Tibial nerve (tissue), 4 donors: ENCODE measurements at regions not wholly inside any gene's neighbourhood (a gene's known extent, or its start where the extent isn't known, plus 50 kb on each side); places are given as distances from the start of the nearest gene placed in this dataset.
"Not testable (repeated sequence)": the region's sequence is repeated elsewhere in the genome, so short reads cannot be mapped to it uniquely, and the experiment has no call there.

ENCODE experiments used
- DNase-seq, 2 donors: peaks; one replicate each; pipeline ENCODE4 v3.0.0-alpha.2; 2019; ENCODE audit warnings: low spot score in 2 of 2
- H3K27ac ChIP-seq, 4 donors: fragments of 200-600 bp; sonication (generic) in 3 of 4; one replicate each; pipeline ENCODE4 v1.5.1; 2017 to 2019; ENCODE audit warnings: mild to moderate bottlenecking in 1 of 4
- H3K27me3 ChIP-seq, 2 donors: fragments of 200-600 bp; sonication (generic) in 1 of 2; one replicate each; pipeline versions ENCODE4 v1.5.1 to v1.6.0; 2017 to 2019
- H3K36me3 ChIP-seq, 3 donors: fragments of 200-600 bp; sonication (generic); one replicate each; pipeline ENCODE4 v1.5.1; 2018 to 2019
- H3K4me1 ChIP-seq, 4 donors: fragments of 200-600 bp; sonication (generic) in 3 of 4; one replicate each; pipeline ENCODE4 v1.5.1; 2017 to 2019
- H3K4me3 ChIP-seq, 4 donors: fragments of 200-600 bp; sonication (generic) in 3 of 4; one replicate each; pipeline ENCODE4 v1.5.1; 2017 to 2019; ENCODE audit warnings: mild to moderate bottlenecking in 1 of 4, moderate library complexity in 1 of 4
- H3K9me3 ChIP-seq, 4 donors: fragments of 200-600 bp; sonication (generic) in 3 of 4; one replicate each; pipeline ENCODE4 v1.5.1; 2017 to 2019
- CTCF ChIP-seq, 5 experiments: fragments of 200-600 bp in 3 of 5; fragments of 450-650 bp in 2 of 5; sonication (generic) in 3 of 5; IDR thresholded peaks; one replicate each; pipeline ENCODE4 v1.5.1; 2016 to 2019; ENCODE audit warnings: antibody characterized with exemption in 5 of 5, mild to moderate bottlenecking in 3 of 5, moderate library complexity in 2 of 5
- EP300 ChIP-seq, 2 donors: sonication (generic); formaldehyde crosslinking; IDR thresholded peaks; one replicate each; pipeline ENCODE4 v1.6.1; 2017; ENCODE audit warnings: antibody characterized with exemption in 2 of 2, mild to moderate bottlenecking in 1 of 2
- POLR2A ChIP-seq, 2 donors: fragments of 450-650 bp; IDR thresholded peaks; one replicate each; pipeline ENCODE4 v1.6.1; 2017; ENCODE audit warnings: antibody characterized with exemption in 2 of 2, mild to moderate bottlenecking in 2 of 2, moderate library complexity in 2 of 2
- WGBS, 2 donors: methylation state at CpG; one replicate each; pipeline ENCODE4 v1.1.5; 2018; 5-methylcytosine and 5-hydroxymethylcytosine counted together

- no peaks in the 10 kb centered on the region for H3K36me3 ChIP-seq
- no peaks in the 10 kb centered on the region for H3K27me3 ChIP-seq
- H3K27ac ChIP-seq = no peak overlapping the region
- TF ChIP-seq POLR2A (IDR thresholded peaks at IDR 0.05) = no peak
- TF ChIP-seq CTCF (IDR thresholded peaks at IDR 0.05) = no peak
- TF ChIP-seq EP300 (IDR thresholded peaks at IDR 0.05) = no peak
- H3K4me1 ChIP-seq = no peaks in the 10 kb centered on the region
- peaks cover 0 to 37% (median 2%) of the 10 kb centered on the region in 4 donors for H3K9me3 ChIP-seq
- H3K4me3 ChIP-seq = no peak overlapping the region
- no peak for DNase-seq
- 59 to 70% methylated on average over 4 of the region's 4 CpGs for WGBS, 2 donors
Observed at GRCh38 chr7:9391221-9391620, 957.8 kb downstream of the NXPH1 start.

- no peaks in the 10 kb centered on the region for H3K27me3 ChIP-seq
- no peak for DNase-seq
- H3K9me3 ChIP-seq = peaks cover 0 to 29% (median under 1%) of the 10 kb centered on the region in 4 donors
- TF ChIP-seq CTCF (IDR thresholded peaks at IDR 0.05) = no peak
- TF ChIP-seq EP300 (IDR thresholded peaks at IDR 0.05) = no peak
- TF ChIP-seq POLR2A (IDR thresholded peaks at IDR 0.05) = no peak
- no peaks in the 10 kb centered on the region for H3K4me1 ChIP-seq
- no peak overlapping the region for H3K4me3 ChIP-seq
- H3K36me3 ChIP-seq = no peaks in the 10 kb centered on the region
- H3K27ac ChIP-seq = no peak overlapping the region
- 90 to 96% methylated on average over 4 of the region's 4 CpGs for WGBS, 2 donors
Observed at GRCh38 chr7:9391984-9392383, 958.6 kb downstream of the NXPH1 start.

GRCh38 chr7:9404386-9404785 lies 971.0 kb downstream of the NXPH1 start:
- WGBS, 2 donors = 95% methylated on average over 28 of the region's 28 CpGs
- not testable (repeated sequence) for H3K4me3 ChIP-seq

GRCh38 chr7:9407816-9408215 lies 974.4 kb downstream of the NXPH1 start:
- no peak for DNase-seq
- H3K27me3 ChIP-seq = no peaks in the 10 kb centered on the region
- 69 to 74% methylated on average over 4 of the region's 4 CpGs for WGBS, 2 donors
- no peak overlapping the region for H3K4me3 ChIP-seq
- no peak for TF ChIP-seq CTCF (IDR thresholded peaks at IDR 0.05)
- no peak for TF ChIP-seq POLR2A (IDR thresholded peaks at IDR 0.05)
- TF ChIP-seq EP300 (IDR thresholded peaks at IDR 0.05) = no peak
- H3K4me1 ChIP-seq = no peaks in the 10 kb centered on the region
- H3K9me3 ChIP-seq = no peaks in the 10 kb centered on the region
- H3K27ac ChIP-seq = no peak overlapping the region
- H3K36me3 ChIP-seq = no peaks in the 10 kb centered on the region

More at GRCh38 chr7:9404386-9404785, 971.0 kb downstream of the NXPH1 start:
- H3K9me3 ChIP-seq, DNase-seq, H3K27me3 ChIP-seq, H3K36me3 ChIP-seq, H3K27ac ChIP-seq, H3K4me1 ChIP-seq: not testable (repeated sequence)

GRCh38 chr7:9453521-9453920 lies 1020.1 kb downstream of the NXPH1 start:
- Histone ChIP-seq H3K27ac (no peak overlapping the region), H3K4me1 (no peaks in the 10 kb centered on the region), H3K4me3 (no peak overlapping the region), H3K36me3 (no peaks in the 10 kb centered on the region), H3K27me3 (no peaks in the 10 kb centered on the region), H3K9me3 (peaks cover 0 to 2% (median 0%) of the 10 kb centered on the region in 4 donors)
- TF ChIP-seq CTCF (IDR thresholded peaks at IDR 0.05) (no peak), POLR2A (IDR thresholded peaks at IDR 0.05) (no peak), EP300 (IDR thresholded peaks at IDR 0.05) (no peak)
- WGBS, 2 donors = 78 to 85% methylated on average over 4 of the region's 4 CpGs
- DNase-seq = no peak

GRCh38 chr7:9488555-9488954 lies 1055.1 kb downstream of the NXPH1 start:
- Histone ChIP-seq H3K36me3 (no peaks in the 10 kb centered on the region), H3K27me3 (no peaks in the 10 kb centered on the region), H3K27ac (no peak overlapping the region), H3K4me3 (no peak overlapping the region), H3K9me3 (no peaks in the 10 kb centered on the region), H3K4me1 (no peaks in the 10 kb centered on the region)
- TF ChIP-seq EP300 (IDR thresholded peaks at IDR 0.05) = no peak
- TF ChIP-seq POLR2A (IDR thresholded peaks at IDR 0.05) = no peak
- TF ChIP-seq CTCF (IDR thresholded peaks at IDR 0.05) = no peak
- no peak for DNase-seq
